ENCODE measurements at regions not wholly inside any gene's neighbourhood (a gene's known extent, or its start where the extent isn't known, plus 50 kb on each side); places are given as distances from the start of the nearest gene placed in this dataset.

DNA sequence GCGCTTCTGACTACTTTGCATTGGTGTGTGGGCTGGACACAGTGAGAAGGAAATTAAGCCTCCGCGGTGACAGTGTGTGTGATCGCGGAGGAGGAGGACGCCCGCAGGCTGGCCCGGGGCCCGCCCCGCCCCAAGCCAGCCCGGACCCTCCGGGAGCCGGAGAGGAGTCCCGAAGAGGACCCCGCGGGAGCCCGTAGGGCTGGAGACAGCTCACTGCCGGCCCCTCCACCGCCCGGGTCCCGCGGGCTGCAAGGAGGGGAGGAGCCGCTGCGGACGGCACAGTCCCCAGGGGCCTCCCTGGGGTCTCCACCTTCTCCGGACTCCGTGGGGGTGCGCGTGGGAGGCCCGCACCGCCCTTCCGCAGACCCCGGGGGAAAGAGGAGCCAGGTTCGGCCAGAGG is 146.4 kb upstream of the ERCC6L2 start:
- peaks cover 3% of the 10 kb centered on the region for H3K27me3 Mint-ChIP-seq
- DNase-seq (ENCODE audit: low spot score, unreplicated experiment): no peak

GRCh38 chr9:95727947-95728520 is 147.5 kb upstream of the ERCC6L2 start:
- peaks cover 3% of the 10 kb centered on the region for H3K36me3 Mint-ChIP-seq (ENCODE audit: insufficient read depth)
- H3K27me3 Mint-ChIP-seq: peaks cover 3% of the 10 kb centered on the region
- peaks cover 3% of the 10 kb centered on the region for H3K9me3 Mint-ChIP-seq (ENCODE audit: low read depth)
- no peak for TF ChIP-seq CTCF (IDR thresholded peaks at IDR 0.05; ENCODE audit: unreplicated experiment)
- H3K27ac Mint-ChIP-seq: no peak overlapping the region
- H3K4me1 Mint-ChIP-seq (ENCODE audit: low read depth): peaks cover 3% of the 10 kb centered on the region
- no peak for DNase-seq (ENCODE audit: low spot score, unreplicated experiment)
- H3K4me3 Mint-ChIP-seq (ENCODE audit: low read depth): no peak overlapping the region

More for the DNA sequence above, 146.4 kb upstream of the ERCC6L2 start:
- Mint-ChIP-seq H3K4me3 (ENCODE audit: low read depth) (no peak overlapping the region), H3K4me1 (ENCODE audit: low read depth) (peaks cover 3% of the 10 kb centered on the region), H3K36me3 (ENCODE audit: insufficient read depth) (peaks cover 3% of the 10 kb centered on the region), H3K27ac (no peak overlapping the region), H3K9me3 (ENCODE audit: low read depth) (peaks cover 3% of the 10 kb centered on the region)
- TF ChIP-seq CTCF (IDR thresholded peaks at IDR 0.05; ENCODE audit: unreplicated experiment): no peak

- H3K27me3 Mint-ChIP-seq: no peaks in the 10 kb centered on the region
- peaks cover 3% of the 10 kb centered on the region for H3K36me3 Mint-ChIP-seq (ENCODE audit: insufficient read depth)
- peaks cover 3% of the 10 kb centered on the region for H3K9me3 Mint-ChIP-seq (ENCODE audit: low read depth)
- peak; percentile 64 for TF ChIP-seq CTCF (IDR thresholded peaks at IDR 0.05; ENCODE audit: unreplicated experiment)
- DNase-seq (ENCODE audit: low spot score, unreplicated experiment): no peak
- H3K27ac Mint-ChIP-seq: no peak overlapping the region
- no peak overlapping the region for H3K4me3 Mint-ChIP-seq (ENCODE audit: low read depth)
- H3K4me1 Mint-ChIP-seq (ENCODE audit: low read depth): peaks cover 6% of the 10 kb centered on the region
Observed at GRCh38 chr9:95726756-95727155, 148.7 kb upstream of the ERCC6L2 start.

- H3K4me1 Mint-ChIP-seq (ENCODE audit: low read depth): peaks cover 6% of the 10 kb centered on the region
Observed at GRCh38 chr9:95725045-95725444, 150.4 kb upstream of the ERCC6L2 start.

GRCh38 chr9:95724253-95724991 is 151.1 kb upstream of the ERCC6L2 start:
- peaks cover 3% of the 10 kb centered on the region for H3K9me3 Mint-ChIP-seq (ENCODE audit: low read depth)

More at GRCh38 chr9:95725045-95725444, 150.4 kb upstream of the ERCC6L2 start:
- TF ChIP-seq CTCF (IDR thresholded peaks at IDR 0.05; ENCODE audit: unreplicated experiment): no peak
- no peak for DNase-seq (ENCODE audit: low spot score, unreplicated experiment)
- Mint-ChIP-seq H3K27me3 (no peaks in the 10 kb centered on the region), H3K36me3 (ENCODE audit: insufficient read depth) (peaks cover 3% of the 10 kb centered on the region), H3K27ac (no peak overlapping the region), H3K4me3 (ENCODE audit: low read depth) (no peak overlapping the region), H3K9me3 (ENCODE audit: low read depth) (peaks cover 3% of the 10 kb centered on the region)

More at GRCh38 chr9:95724253-95724991, 151.1 kb upstream of the ERCC6L2 start:
- no peak overlapping the region for H3K27ac Mint-ChIP-seq
- no peaks in the 10 kb centered on the region for H3K27me3 Mint-ChIP-seq
- no peak for DNase-seq (ENCODE audit: low spot score, unreplicated experiment)
- TF ChIP-seq CTCF (IDR thresholded peaks at IDR 0.05; ENCODE audit: unreplicated experiment): no peak
- peaks cover 3% of the 10 kb centered on the region for H3K36me3 Mint-ChIP-seq (ENCODE audit: insufficient read depth)
- H3K4me3 Mint-ChIP-seq (ENCODE audit: low read depth): no peak overlapping the region
- H3K4me1 Mint-ChIP-seq (ENCODE audit: low read depth): peaks cover 6% of the 10 kb centered on the region
